Stimulated activated CD4-positive, alpha-beta T cell treated with anti-CD3 and anti-CD28 coated beads, TNF-alpha, amount 100 ng/mL, for 48 hours (primary cell): ENCODE measurements at regions not wholly inside any gene's neighbourhood (a gene's known extent, or its start where the extent isn't known, plus 50 kb on each side); places are given as distances from the start of the nearest gene placed in this dataset.

ENCODE experiments used
- DNase-seq, 3 donors: peaks; one replicate each; pipeline ENCODE4 v3.0.0-alpha.2; 2020; ENCODE audit warnings: low read depth in 3 of 3

GRCh38 chr14:61108496-61109141 lies 127.6 kb downstream of the SLC38A6 start:
- DNase-seq, result no peak

- no peak for DNase-seq
These were observed 126.9 kb downstream of the SLC38A6 start for GRCh38 chr14:61107869-61108493.

- no peak for DNase-seq
These were observed 126.1 kb downstream of the SLC38A6 start for GRCh38 chr14:61106959-61107641.

GRCh38 chr14:61106271-61106958 lies 125.4 kb downstream of the SLC38A6 start:
- DNase-seq, result no peak

- no peak for DNase-seq
These were observed 123.3 kb downstream of the SLC38A6 start for GRCh38 chr14:61104358-61104757.

- peak; percentile 6 to 37 (median 21) for DNase-seq
These were observed 122.7 kb downstream of the SLC38A6 start for GRCh38 chr14:61103541-61104339.

- DNase-seq, result no peak
These were observed 121.8 kb downstream of the SLC38A6 start for GRCh38 chr14:61102549-61103466.
